Kasumi-1 (cell line): ENCODE measurements at regions not wholly inside any gene's neighbourhood (a gene's known extent, or its start where the extent isn't known, plus 50 kb on each side); places are given as distances from the start of the nearest gene placed in this dataset.
A peak's percentile ranks its signal among the peaks of the same experiment; 100 is the strongest.

Source experiments
- DNase-seq, 2 experiments: peaks; one replicate each; lab custom pipeline; 2025; lab: John Stamatoyannopoulos, UW

GRCh38 chr16:6665126-6665525, 667.5 kb upstream of the RBFOX1 start:
- DNase-seq: no peak

- DNase-seq: no peak
These were observed 669.0 kb upstream of the RBFOX1 start for GRCh38 chr16:6663668-6664067.

GRCh38 chr16:6656760-6657159, 675.9 kb upstream of the RBFOX1 start:
- no peak for DNase-seq

GRCh38 chr16:6646891-6647290, 685.8 kb upstream of the RBFOX1 start:
- DNase-seq: no peak

- no peak for DNase-seq
These were observed 686.7 kb upstream of the RBFOX1 start for GRCh38 chr16:6645768-6646568.

GRCh38 chr16:6644916-6645315, 687.7 kb upstream of the RBFOX1 start:
- no peak for DNase-seq

- peak; percentile 4 to 17 for DNase-seq
These were observed 689.5 kb upstream of the RBFOX1 start for GRCh38 chr16:6643080-6643686.

GRCh38 chr16:6642271-6642670, 690.4 kb upstream of the RBFOX1 start:
- no peak for DNase-seq

GRCh38 chr16:6641091-6641490, 691.6 kb upstream of the RBFOX1 start:
- no peak for DNase-seq

GRCh38 chr16:6636457-6636856, 696.2 kb upstream of the RBFOX1 start:
- DNase-seq: no peak

- no peak for DNase-seq
These were observed 698.5 kb upstream of the RBFOX1 start for GRCh38 chr16:6634151-6634550.

GRCh38 chr16:6633456-6633855, 699.2 kb upstream of the RBFOX1 start:
- DNase-seq: no peak

- no peak for DNase-seq
These were observed 703.5 kb upstream of the RBFOX1 start for GRCh38 chr16:6629110-6629509.

- no peak for DNase-seq
These were observed 707.0 kb upstream of the RBFOX1 start for GRCh38 chr16:6625606-6626005.

- no peak for DNase-seq
These were observed 713.8 kb upstream of the RBFOX1 start for GRCh38 chr16:6618874-6619273.

GRCh38 chr16:6616746-6617145, 715.9 kb upstream of the RBFOX1 start:
- no peak for DNase-seq

- no peak for DNase-seq
These were observed 717.0 kb upstream of the RBFOX1 start for GRCh38 chr16:6615636-6616035.

GRCh38 chr16:6611535-6611934, 721.1 kb upstream of the RBFOX1 start:
- no peak for DNase-seq

GRCh38 chr16:6605490-6605889, 727.2 kb upstream of the RBFOX1 start:
- no peak for DNase-seq

- DNase-seq: no peak
These were observed 728.8 kb upstream of the RBFOX1 start for GRCh38 chr16:6603780-6604325.

- DNase-seq: no peak
These were observed 730.2 kb upstream of the RBFOX1 start for GRCh38 chr16:6602405-6602804.

- DNase-seq: no peak
These were observed 732.5 kb upstream of the RBFOX1 start for GRCh38 chr16:6600167-6600566.

GRCh38 chr16:6593799-6594198, 738.8 kb upstream of the RBFOX1 start:
- no peak for DNase-seq
